Nephron (organoid): ENCODE measurements at regions not wholly inside any gene's neighbourhood (a gene's known extent, or its start where the extent isn't known, plus 50 kb on each side); places are given as distances from the start of the nearest gene placed in this dataset.

ENCODE experiments used
- H3K27ac Mint-ChIP-seq, 3 experiments: 2 replicates each; pipeline ENCODE4 v1.8.0; 2020; ENCODE audit warnings: mixed read lengths in 3 of 3, mild to moderate bottlenecking in 2 of 3, moderate library complexity in 1 of 3
- H3K27me3 Mint-ChIP-seq: 2 replicates; pipeline ENCODE4 v1.8.0; 2021; ENCODE audit warnings: low read depth, mild to moderate bottlenecking, moderate library complexity, mixed read lengths
- H3K36me3 Mint-ChIP-seq: 2 replicates; pipeline ENCODE4 v1.8.0; 2020; ENCODE audit warnings: low read depth, mixed read lengths
- H3K4me1 Mint-ChIP-seq: 2 replicates; pipeline ENCODE4 v1.8.0; 2020; ENCODE audit warnings: mixed read lengths
- H3K4me3 Mint-ChIP-seq, 3 experiments: 2 replicates each; pipeline ENCODE4 v1.8.0; 2020; ENCODE audit warnings: mild to moderate bottlenecking in 3 of 3, mixed read lengths in 3 of 3, moderate library complexity in 2 of 3
- H3K9me3 Mint-ChIP-seq: 2 replicates; pipeline ENCODE4 v1.8.0; 2020; ENCODE audit warnings: mixed read lengths
- TF ChIP-seq, protein P1 (sequence below), 3 experiments: fragments of 200-600 bp; sonication (generic); IDR thresholded peaks; one replicate each; pipeline ENCODE4 v1.5.0; 2021; ENCODE audit warnings: antibody characterized with exemption in 3 of 3; ENCODE audit not compliant: unreplicated experiment in 3 of 3

DNA sequence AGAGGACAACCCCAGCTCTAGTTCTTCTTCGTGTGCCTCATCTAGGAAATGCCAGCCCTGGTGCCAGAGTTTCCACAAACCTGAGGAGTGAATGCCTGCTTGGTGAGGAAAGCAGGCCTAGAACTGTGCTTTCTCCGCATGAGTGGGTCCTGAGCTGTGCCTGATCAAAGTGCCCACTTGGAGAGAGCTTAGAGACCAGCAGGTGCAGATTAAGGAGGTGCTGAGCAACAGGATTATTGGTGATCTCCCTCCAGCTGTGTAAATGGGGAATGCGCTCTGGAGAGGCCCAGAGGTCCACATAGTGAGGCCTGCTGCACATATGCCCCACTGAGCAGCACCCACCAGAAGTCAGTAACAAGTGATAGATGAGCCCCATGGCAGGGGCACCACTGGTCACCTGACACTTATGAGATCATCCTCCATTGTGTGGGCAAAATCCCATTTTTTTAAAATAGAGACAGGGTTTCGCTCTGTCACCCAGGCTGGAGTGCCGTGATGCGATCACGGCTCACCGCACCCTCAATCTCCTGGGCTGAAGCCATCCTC, 127.2 kb upstream of the ZC3H12A start:
- TF ChIP-seq, protein P1, sequence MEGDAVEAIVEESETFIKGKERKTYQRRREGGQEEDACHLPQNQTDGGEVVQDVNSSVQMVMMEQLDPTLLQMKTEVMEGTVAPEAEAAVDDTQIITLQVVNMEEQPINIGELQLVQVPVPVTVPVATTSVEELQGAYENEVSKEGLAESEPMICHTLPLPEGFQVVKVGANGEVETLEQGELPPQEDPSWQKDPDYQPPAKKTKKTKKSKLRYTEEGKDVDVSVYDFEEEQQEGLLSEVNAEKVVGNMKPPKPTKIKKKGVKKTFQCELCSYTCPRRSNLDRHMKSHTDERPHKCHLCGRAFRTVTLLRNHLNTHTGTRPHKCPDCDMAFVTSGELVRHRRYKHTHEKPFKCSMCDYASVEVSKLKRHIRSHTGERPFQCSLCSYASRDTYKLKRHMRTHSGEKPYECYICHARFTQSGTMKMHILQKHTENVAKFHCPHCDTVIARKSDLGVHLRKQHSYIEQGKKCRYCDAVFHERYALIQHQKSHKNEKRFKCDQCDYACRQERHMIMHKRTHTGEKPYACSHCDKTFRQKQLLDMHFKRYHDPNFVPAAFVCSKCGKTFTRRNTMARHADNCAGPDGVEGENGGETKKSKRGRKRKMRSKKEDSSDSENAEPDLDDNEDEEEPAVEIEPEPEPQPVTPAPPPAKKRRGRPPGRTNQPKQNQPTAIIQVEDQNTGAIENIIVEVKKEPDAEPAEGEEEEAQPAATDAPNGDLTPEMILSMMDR (IDR thresholded peaks at IDR 0.05; ENCODE audit: unreplicated experiment in 3 of 3) = no peak
- no peaks in the 10 kb centered on the region for H3K9me3 Mint-ChIP-seq
- peaks cover 36% of the 10 kb centered on the region for H3K27me3 Mint-ChIP-seq
- no peak overlapping the region for H3K4me3 Mint-ChIP-seq
- no peaks in the 10 kb centered on the region for H3K36me3 Mint-ChIP-seq
- no peak overlapping the region for H3K27ac Mint-ChIP-seq
- H3K4me1 Mint-ChIP-seq = no peaks in the 10 kb centered on the region

DNA sequence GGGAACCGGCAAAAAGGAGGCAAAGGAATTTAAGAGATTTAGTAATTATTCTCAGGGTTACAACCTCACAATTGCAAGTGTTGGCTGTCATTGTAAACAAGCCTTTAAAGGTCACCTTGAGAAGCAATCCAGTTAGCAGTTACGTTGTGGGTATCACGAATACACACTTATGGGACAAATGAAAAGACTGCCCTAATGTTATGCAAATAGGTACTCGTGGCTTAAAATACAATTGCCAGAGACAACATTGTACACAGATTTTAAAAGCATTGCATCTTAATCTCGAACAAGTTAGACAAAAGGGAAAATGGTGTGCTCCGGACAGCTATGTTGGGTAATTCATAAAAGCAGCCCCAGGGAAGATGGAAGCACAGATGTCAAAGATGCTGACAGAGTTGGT, 120.5 kb upstream of the ZC3H12A start:
- Mint-ChIP-seq H3K4me1 (no peaks in the 10 kb centered on the region), H3K36me3 (no peaks in the 10 kb centered on the region), H3K4me3 (no peak overlapping the region), H3K9me3 (no peaks in the 10 kb centered on the region), H3K27ac (no peak overlapping the region), H3K27me3 (peaks cover 38% of the 10 kb centered on the region)
- TF ChIP-seq, protein P1 (IDR thresholded peaks at IDR 0.05; ENCODE audit: unreplicated experiment in 3 of 3) = no peak

DNA sequence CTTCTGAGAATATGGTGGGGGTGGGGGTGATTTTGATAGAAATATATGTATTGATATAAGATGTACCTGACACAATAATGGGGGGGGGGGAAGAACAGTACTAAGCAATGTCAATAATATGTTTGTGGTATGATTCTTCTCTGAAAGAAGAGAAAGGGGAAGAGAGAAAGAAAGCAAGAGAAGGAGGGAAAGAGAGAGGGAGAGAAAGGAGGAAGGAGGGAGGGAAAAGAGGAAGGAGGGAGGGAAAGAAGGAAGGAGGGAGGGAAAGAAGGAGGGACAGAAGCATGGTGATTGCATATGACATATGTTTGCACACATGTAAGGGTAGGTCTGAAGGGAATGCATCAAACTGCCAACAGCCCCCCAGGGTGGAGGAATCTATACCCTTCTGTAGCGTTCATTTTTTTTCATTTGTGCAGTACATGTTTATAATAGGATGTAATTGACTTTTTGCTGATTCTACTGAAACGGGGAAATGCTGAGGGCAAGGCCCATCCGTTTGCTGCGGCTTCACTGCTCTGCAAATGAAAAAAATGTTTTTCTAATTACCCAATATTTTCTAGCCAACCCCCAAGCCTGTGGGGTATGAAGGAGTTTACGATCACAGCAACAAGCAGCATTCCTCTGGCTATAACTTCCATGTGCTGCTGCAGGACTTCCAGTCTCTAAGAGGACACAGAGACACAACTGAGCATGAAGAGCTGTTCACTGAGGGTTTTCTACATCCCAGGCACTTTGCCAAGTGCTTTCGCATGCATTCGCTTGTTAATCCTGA, 119.3 kb upstream of the ZC3H12A start:
- Mint-ChIP-seq H3K9me3 (no peaks in the 10 kb centered on the region), H3K4me3 (no peak overlapping the region), H3K36me3 (no peaks in the 10 kb centered on the region), H3K4me1 (no peaks in the 10 kb centered on the region), H3K27me3 (peaks cover 45% of the 10 kb centered on the region), H3K27ac (no peak overlapping the region)
- TF ChIP-seq, protein P1 (IDR thresholded peaks at IDR 0.05; ENCODE audit: unreplicated experiment in 3 of 3) = no peak

GRCh38 chr1:37358992-37359391, 115.4 kb upstream of the ZC3H12A start:
- Mint-ChIP-seq H3K9me3 (no peaks in the 10 kb centered on the region), H3K27me3 (peaks cover 72% of the 10 kb centered on the region), H3K27ac (no peak overlapping the region), H3K4me1 (peaks cover 9% of the 10 kb centered on the region), H3K4me3 (no peak overlapping the region), H3K36me3 (no peaks in the 10 kb centered on the region)
- TF ChIP-seq, protein P1 (IDR thresholded peaks at IDR 0.05; ENCODE audit: unreplicated experiment in 3 of 3) = no peak

- no peak overlapping the region for H3K4me3 Mint-ChIP-seq
- H3K27ac Mint-ChIP-seq = no peak overlapping the region
- no peaks in the 10 kb centered on the region for H3K9me3 Mint-ChIP-seq
- TF ChIP-seq, protein P1 (IDR thresholded peaks at IDR 0.05; ENCODE audit: unreplicated experiment in 3 of 3) = no peak
- no peaks in the 10 kb centered on the region for H3K36me3 Mint-ChIP-seq
- peaks cover 9% of the 10 kb centered on the region for H3K4me1 Mint-ChIP-seq
- peaks cover 78% of the 10 kb centered on the region for H3K27me3 Mint-ChIP-seq
Measured at GRCh38 chr1:37360011-37360410, 114.4 kb upstream of the ZC3H12A start.
